HEK293 (cell line): ENCODE measurements at regions not wholly inside any gene's neighbourhood (a gene's known extent, or its start where the extent isn't known, plus 50 kb on each side); places are given as distances from the start of the nearest gene placed in this dataset.

Experiments used
- CTCF ChIA-PET: fragments of 350-600 bp; formaldehyde crosslinking; extraction: SDS; loops from one replicate; lab custom pipeline; 2021; ENCODE audit warnings: antibody characterized with exemption; lab: Yijun Ruan, JAX
- POLR2A ChIA-PET: fragments of 300-600 bp; formaldehyde crosslinking; extraction: SDS; loops from one replicate; lab custom pipeline; 2020; ENCODE audit warnings: antibody characterized with exemption, inconsistent platforms; lab: Yijun Ruan, JAX
- H3K27ac ChIP-seq: fragments of 200-500 bp; sonication (Bioruptor generic); 2 replicates; pipeline ENCODE4 v1.5.1; 2014; ENCODE audit warnings: low read depth, low read length, control low read depth, inconsistent platforms; ENCODE audit errors: extremely low read depth
- H3K36me3 ChIP-seq, 2 experiments: fragments of 200-500 bp in 1 of 2; sonication (Bioruptor generic) in 1 of 2; 1 replicate in 1 of 2; 2 replicates in 1 of 2; pipeline ENCODE4 v1.5.1; 2014 to 2017; ENCODE audit warnings: inconsistent platforms in 2 of 2, low read length in 2 of 2; ENCODE audit not compliant: control insufficient read depth in 2 of 2, insufficient read depth in 1 of 2
- H3K4me1 ChIP-seq: fragments of 200-500 bp; sonication (Bioruptor generic); 2 replicates; pipeline ENCODE4 v1.5.1; 2014; ENCODE audit warnings: mild to moderate bottlenecking, low read length, inconsistent platforms; ENCODE audit not compliant: control insufficient read depth, insufficient read depth
- H3K4me3 ChIP-seq: 2 replicates; pipeline ENCODE4 v1.5.1; 2011; ENCODE audit warnings: low read depth, mild to moderate bottlenecking, control low read depth, low read length, moderate library complexity
- H3K9me3 ChIP-seq: fragments of 200-500 bp; sonication (Bioruptor generic); 2 replicates; pipeline ENCODE4 v1.5.1; 2014; ENCODE audit warnings: low read depth, low read length, inconsistent platforms; ENCODE audit not compliant: control insufficient read depth, insufficient read depth
- GFI1B ChIP-seq: fragments of 450-650 bp; formaldehyde crosslinking; IDR thresholded peaks from 2 replicates; pipeline ENCODE4 v1.5.1; 2016; ENCODE audit warnings: missing biosample characterization, missing genetic modification characterization
- HOXA7 ChIP-seq: sonication (generic); formaldehyde crosslinking; IDR thresholded peaks from 2 replicates; pipeline ENCODE4 v1.8.1; 2022; ENCODE audit warnings: missing genetic modification reagents, borderline replicate concordance
- KLF1 ChIP-seq: fragments of 450-650 bp; formaldehyde crosslinking; IDR thresholded peaks from 2 replicates; pipeline ENCODE4 v1.5.1; 2016; ENCODE audit warnings: missing biosample characterization, missing genetic modification characterization
- KLF10 ChIP-seq: fragments of 450-650 bp; IDR thresholded peaks from 2 replicates; pipeline ENCODE4 v1.5.1; 2018; ENCODE audit warnings: missing biosample characterization, mild to moderate bottlenecking, missing genetic modification characterization
- KLF16 ChIP-seq: fragments of 450-650 bp; formaldehyde crosslinking; IDR thresholded peaks from 2 replicates; pipeline ENCODE4 v1.5.1; 2017; ENCODE audit warnings: missing biosample characterization, missing genetic modification characterization
- KLF9 ChIP-seq: fragments of 450-650 bp; formaldehyde crosslinking; IDR thresholded peaks from 2 replicates; pipeline ENCODE4 v1.5.1; 2016; ENCODE audit warnings: missing biosample characterization, missing genetic modification characterization, low read depth
- MYNN ChIP-seq: fragments of 450-650 bp; formaldehyde crosslinking; IDR thresholded peaks from 2 replicates; pipeline ENCODE4 v1.5.1; 2016; ENCODE audit warnings: missing biosample characterization, missing genetic modification characterization, borderline replicate concordance
- OSR2 ChIP-seq: fragments of 450-650 bp; formaldehyde crosslinking; IDR thresholded peaks from 2 replicates; pipeline ENCODE4 v1.5.1; 2016; ENCODE audit warnings: missing biosample characterization, missing genetic modification characterization
- RBAK ChIP-seq: fragments of 450-650 bp; formaldehyde crosslinking; IDR thresholded peaks from 2 replicates; pipeline ENCODE4 v1.5.1; 2016; ENCODE audit warnings: missing biosample characterization, missing genetic modification characterization
- SALL2 ChIP-seq: fragments of 450-650 bp; formaldehyde crosslinking; IDR thresholded peaks from 2 replicates; pipeline ENCODE4 v1.5.0; 2017; ENCODE audit warnings: missing biosample characterization, mild to moderate bottlenecking, missing genetic modification characterization, borderline replicate concordance
- SP2 ChIP-seq: fragments of 450-650 bp; formaldehyde crosslinking; IDR thresholded peaks from 2 replicates; pipeline ENCODE4 v1.5.1; 2016; ENCODE audit warnings: missing biosample characterization, missing genetic modification characterization
- TSHZ1 ChIP-seq: fragments of 450-650 bp; formaldehyde crosslinking; IDR thresholded peaks from 2 replicates; pipeline ENCODE4 v1.5.1; 2016; ENCODE audit warnings: missing biosample characterization, missing genetic modification characterization, borderline replicate concordance
- WT1 ChIP-seq: fragments of 450-650 bp; formaldehyde crosslinking; IDR thresholded peaks from 2 replicates; pipeline ENCODE4 v1.5.1; 2016; ENCODE audit warnings: missing biosample characterization, missing genetic modification characterization
- ZBTB11 ChIP-seq: fragments of 450-650 bp; formaldehyde crosslinking; conservative IDR thresholded peaks from 2 replicates; pipeline ENCODE4 v1.5.1; 2016; ENCODE audit warnings: low read depth, missing biosample characterization, missing genetic modification characterization
- ZBTB8A ChIP-seq: fragments of 450-650 bp; formaldehyde crosslinking; IDR thresholded peaks from 2 replicates; pipeline ENCODE4 v1.5.1; 2016; ENCODE audit warnings: missing biosample characterization, missing genetic modification characterization
- ZIC2 ChIP-seq: fragments of 450-650 bp; formaldehyde crosslinking; IDR thresholded peaks from 2 replicates; pipeline ENCODE4 v1.5.1; 2016; ENCODE audit warnings: missing biosample characterization, missing genetic modification characterization
- ZNF133 ChIP-seq: fragments of 450-650 bp; formaldehyde crosslinking; IDR thresholded peaks from 2 replicates; pipeline ENCODE4 v1.5.1; 2016; ENCODE audit warnings: missing biosample characterization, missing genetic modification characterization
- ZNF155 ChIP-seq: fragments of 450-650 bp; formaldehyde crosslinking; IDR thresholded peaks from 2 replicates; pipeline ENCODE4 v1.5.1; 2016; ENCODE audit warnings: missing biosample characterization, missing genetic modification characterization
- ZNF16 ChIP-seq: fragments of 450-650 bp; formaldehyde crosslinking; IDR thresholded peaks from 2 replicates; pipeline ENCODE4 v1.5.1; 2016; ENCODE audit warnings: low read depth, missing biosample characterization, missing genetic modification characterization
- ZNF184 ChIP-seq: fragments of 450-650 bp; IDR thresholded peaks from 2 replicates; pipeline ENCODE4 v1.5.1; 2018; ENCODE audit warnings: missing biosample characterization, mild to moderate bottlenecking, missing genetic modification characterization
- ZNF202 ChIP-seq: fragments of 450-650 bp; formaldehyde crosslinking; IDR thresholded peaks from 2 replicates; pipeline ENCODE4 v1.5.1; 2016; ENCODE audit warnings: missing biosample characterization, missing genetic modification characterization, borderline replicate concordance
- ZNF214 ChIP-seq: fragments of 450-650 bp; formaldehyde crosslinking; IDR thresholded peaks from 2 replicates; pipeline ENCODE4 v1.5.1; 2017; ENCODE audit warnings: missing biosample characterization, mild to moderate bottlenecking, missing genetic modification characterization, borderline replicate concordance
- ZNF248 ChIP-seq: fragments of 450-650 bp; formaldehyde crosslinking; IDR thresholded peaks from 2 replicates; pipeline ENCODE4 v1.5.1; 2017; ENCODE audit warnings: missing biosample characterization, missing genetic modification characterization
- ZNF473 ChIP-seq: fragments of 450-650 bp; formaldehyde crosslinking; IDR thresholded peaks from 2 replicates; pipeline ENCODE4 v1.5.1; 2017; ENCODE audit warnings: missing biosample characterization, missing genetic modification characterization
- ZSCAN23 ChIP-seq: fragments of 450-650 bp; formaldehyde crosslinking; IDR thresholded peaks from 2 replicates; pipeline ENCODE4 v1.5.1; 2016; ENCODE audit warnings: missing biosample characterization, missing genetic modification characterization
- ZSCAN30 ChIP-seq: fragments of 450-650 bp; IDR thresholded peaks from 2 replicates; pipeline ENCODE4 v1.5.1; 2018; ENCODE audit warnings: missing biosample characterization, mild to moderate bottlenecking, missing genetic modification characterization, moderate library complexity

GRCh38 chr3:6608843-6609242 is 252.1 kb upstream of the GRM7 start:
- ChIA-PET CTCF (no interaction called here), POLR2A (no interaction called here)
- no peaks in the 10 kb centered on the region for H3K9me3 ChIP-seq
- H3K36me3 ChIP-seq, result no peaks in the 10 kb centered on the region
- H3K4me1 ChIP-seq, result no peaks in the 10 kb centered on the region
- H3K27ac ChIP-seq, result no peak overlapping the region
- no peak overlapping the region for H3K4me3 ChIP-seq
- TF ChIP-seq TSHZ1 (tag by site-specific recombination) (no peak), ZNF155 (tag by site-specific recombination) (no peak), ZNF202 (no peak), ZBTB11 (tag by site-specific recombination) (no peak), ZNF16 (tag by site-specific recombination) (no peak), SP2 (tag by site-specific recombination) (no peak), KLF9 (tag by site-specific recombination) (no peak), ZSCAN23 (tag by site-specific recombination) (no peak), RBAK (tag by site-specific recombination) (no peak), OSR2 (tag by site-specific recombination) (no peak)

- ChIA-PET POLR2A (no interaction called here), CTCF (no interaction called here)
- Histone ChIP-seq H3K27ac (no peak overlapping the region), H3K36me3 (no peaks in the 10 kb centered on the region), H3K9me3 (no peaks in the 10 kb centered on the region), H3K4me3 (no peak overlapping the region), H3K4me1 (no peaks in the 10 kb centered on the region)
- no peak for TF ChIP-seq ZIC2
- no peak for TF ChIP-seq ZNF214 (tag by site-specific recombination)
- no peak for TF ChIP-seq ZNF248 (tag by site-specific recombination)
- TF ChIP-seq KLF16 (tag by site-specific recombination), result no peak
- no peak for TF ChIP-seq KLF1 (tag by site-specific recombination)
These were observed 248.8 kb upstream of the GRM7 start for GRCh38 chr3:6612034-6612616.

- Histone ChIP-seq H3K4me1 (no peaks in the 10 kb centered on the region), H3K9me3 (no peaks in the 10 kb centered on the region), H3K36me3 (no peaks in the 10 kb centered on the region), H3K4me3 (no peak overlapping the region), H3K27ac (no peak overlapping the region)
- ChIA-PET CTCF (no interaction called here), POLR2A (no interaction called here)
- TF ChIP-seq ZNF133 (tag by site-specific recombination) (no peak), MYNN (no peak), GFI1B (tag by site-specific recombination) (no peak), ZNF473 (no peak), ZSCAN30 (tag by site-specific recombination) (no peak), KLF10 (tag by site-specific recombination) (no peak), WT1 (no peak), HOXA7 (CRISPR knock-in tag) (no peak), ZBTB8A (tag by site-specific recombination) (no peak), SALL2 (tag by site-specific recombination) (no peak), ZNF184 (tag by site-specific recombination) (no peak)
These were observed 238.7 kb upstream of the GRM7 start for GRCh38 chr3:6622260-6622659.
